ENCODE measurements at regions not wholly inside any gene's neighbourhood (a gene's known extent, or its start where the extent isn't known, plus 50 kb on each side); places are given as distances from the start of the nearest gene placed in this dataset.

DNA sequence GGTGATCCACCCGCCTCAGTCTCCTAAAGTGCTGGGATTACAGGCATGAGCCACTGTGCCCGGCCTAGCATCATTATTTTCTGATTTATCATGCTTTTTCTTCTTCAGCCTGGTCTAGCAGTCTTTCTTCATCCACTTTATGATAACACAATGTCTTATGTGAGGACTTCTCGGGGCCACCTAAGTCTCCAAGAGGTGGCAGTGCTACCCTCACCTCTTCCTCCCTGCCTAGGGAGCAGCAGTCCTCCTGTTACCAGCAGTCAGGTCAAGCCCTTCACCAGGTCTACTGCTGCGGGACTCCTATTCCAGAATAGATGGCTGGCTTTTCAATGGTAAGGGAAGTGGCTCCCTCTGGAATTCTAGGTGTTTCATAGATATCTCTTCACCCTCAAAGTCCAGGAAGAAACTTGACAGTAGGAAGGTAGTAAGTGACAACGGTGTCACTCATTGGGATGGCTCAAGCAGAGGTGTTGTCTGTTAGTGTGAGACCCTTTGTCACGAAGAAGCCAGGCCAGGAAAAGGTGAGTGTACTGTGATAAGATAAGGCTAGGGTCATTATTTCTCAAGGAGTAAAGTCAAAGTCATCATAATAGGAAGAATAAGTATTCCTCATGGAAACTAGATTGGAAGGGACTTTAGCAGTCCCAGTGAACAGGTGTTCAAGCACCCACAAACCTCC, 164.0 kb downstream of the KLF5 start:
- intact Hi-C loops (cut with DNase I): no loop called here
- DNase-seq: no peak
- TF ChIP-seq POLR2A (IDR thresholded peaks at IDR 0.05): no peak
- no peak for TF ChIP-seq EP300 (IDR thresholded peaks at IDR 0.05)
- TF ChIP-seq, protein P1, sequence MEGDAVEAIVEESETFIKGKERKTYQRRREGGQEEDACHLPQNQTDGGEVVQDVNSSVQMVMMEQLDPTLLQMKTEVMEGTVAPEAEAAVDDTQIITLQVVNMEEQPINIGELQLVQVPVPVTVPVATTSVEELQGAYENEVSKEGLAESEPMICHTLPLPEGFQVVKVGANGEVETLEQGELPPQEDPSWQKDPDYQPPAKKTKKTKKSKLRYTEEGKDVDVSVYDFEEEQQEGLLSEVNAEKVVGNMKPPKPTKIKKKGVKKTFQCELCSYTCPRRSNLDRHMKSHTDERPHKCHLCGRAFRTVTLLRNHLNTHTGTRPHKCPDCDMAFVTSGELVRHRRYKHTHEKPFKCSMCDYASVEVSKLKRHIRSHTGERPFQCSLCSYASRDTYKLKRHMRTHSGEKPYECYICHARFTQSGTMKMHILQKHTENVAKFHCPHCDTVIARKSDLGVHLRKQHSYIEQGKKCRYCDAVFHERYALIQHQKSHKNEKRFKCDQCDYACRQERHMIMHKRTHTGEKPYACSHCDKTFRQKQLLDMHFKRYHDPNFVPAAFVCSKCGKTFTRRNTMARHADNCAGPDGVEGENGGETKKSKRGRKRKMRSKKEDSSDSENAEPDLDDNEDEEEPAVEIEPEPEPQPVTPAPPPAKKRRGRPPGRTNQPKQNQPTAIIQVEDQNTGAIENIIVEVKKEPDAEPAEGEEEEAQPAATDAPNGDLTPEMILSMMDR (IDR thresholded peaks at IDR 0.05): no peak
- no peaks in the 10 kb centered on the region for H3K36me3 ChIP-seq
- no peaks in the 10 kb centered on the region for H3K4me1 ChIP-seq (ENCODE audit: insufficient read depth)
- 94 to 98% (median 95%) methylated on average over 6 of the region's 6 CpGs for WGBS, 3 donors
- H3K9me3 ChIP-seq: no peaks in the 10 kb centered on the region
- no peak overlapping the region for H3K4me3 ChIP-seq
- H3K27ac ChIP-seq: no peak overlapping the region
- no peaks in the 10 kb centered on the region for H3K27me3 ChIP-seq

DNA sequence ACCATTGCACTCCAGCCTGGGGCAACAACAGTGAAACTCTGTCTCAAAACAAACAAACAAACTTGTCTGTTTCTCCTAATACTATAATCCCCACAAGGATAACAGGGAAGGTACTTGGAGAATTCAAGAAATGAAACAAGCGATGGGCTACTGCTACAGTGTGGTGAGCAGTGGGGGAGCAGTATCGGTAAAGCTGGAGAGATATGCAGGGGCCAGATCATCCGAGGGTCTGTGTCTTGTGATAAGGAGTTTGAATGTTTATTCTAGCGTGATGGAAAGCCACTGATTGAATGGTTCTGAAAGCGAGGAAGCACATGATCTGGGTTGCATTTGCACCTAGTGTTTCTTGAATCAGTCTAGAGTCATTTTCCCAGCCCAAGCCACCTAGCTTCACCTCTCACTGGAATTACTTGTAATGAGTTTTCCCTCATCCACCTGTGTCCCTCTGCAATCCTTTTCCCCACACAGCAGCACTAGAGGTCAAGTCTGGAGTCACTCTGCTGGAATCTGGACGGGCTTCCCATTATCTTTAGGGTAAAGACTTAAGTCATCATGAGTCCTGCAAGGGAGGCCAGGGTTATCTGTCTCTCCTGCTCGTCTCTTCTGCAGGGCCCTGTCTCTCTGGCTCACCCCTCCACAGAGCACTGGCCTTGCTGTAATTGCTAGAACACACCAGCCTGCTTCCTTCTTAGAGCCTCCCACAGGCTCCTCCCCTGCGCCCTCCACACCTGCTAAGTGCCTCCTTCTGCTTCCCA, 162.3 kb downstream of the KLF5 start:
- no peak for DNase-seq
- Histone ChIP-seq H3K4me3 (no peak overlapping the region), H3K27me3 (no peaks in the 10 kb centered on the region), H3K27ac (no peak overlapping the region), H3K9me3 (no peaks in the 10 kb centered on the region), H3K36me3 (no peaks in the 10 kb centered on the region), H3K4me1 (ENCODE audit: insufficient read depth) (peaks cover 2% of the 10 kb centered on the region)
- TF ChIP-seq POLR2A (IDR thresholded peaks at IDR 0.05): no peak
- TF ChIP-seq, protein P1 (IDR thresholded peaks at IDR 0.05): no peak
- no peak for TF ChIP-seq EP300 (IDR thresholded peaks at IDR 0.05)
- WGBS, 3 donors: 57 to 63% (median 63%) methylated on average over 8 of the region's 8 CpGs
- intact Hi-C loops (cut with DNase I): no loop called here

DNA sequence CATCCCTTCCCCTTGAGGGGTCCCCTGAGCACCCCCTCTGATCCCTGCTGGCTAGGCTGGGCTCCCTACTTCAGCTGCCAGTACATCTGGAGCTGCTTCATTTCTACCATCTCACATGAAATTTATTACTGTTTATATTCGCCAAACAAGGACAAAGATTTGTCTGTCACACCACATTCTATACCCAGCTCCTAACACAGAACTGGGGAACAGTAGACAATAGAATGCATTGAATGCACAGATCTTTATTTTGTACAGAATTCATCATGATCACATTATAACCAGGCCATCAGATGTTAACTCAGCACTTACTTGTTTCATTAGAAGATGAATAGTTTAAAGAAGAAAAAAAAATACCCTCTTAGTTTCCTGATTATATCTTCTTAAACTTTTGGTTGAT, 159.4 kb downstream of the KLF5 start:
- H3K4me1 ChIP-seq (ENCODE audit: insufficient read depth): peaks cover 2% of the 10 kb centered on the region
- DNase-seq: no peak
- no peaks in the 10 kb centered on the region for H3K36me3 ChIP-seq
- intact Hi-C loops (cut with DNase I): no loop called here
- no peaks in the 10 kb centered on the region for H3K27me3 ChIP-seq
- H3K4me3 ChIP-seq: no peak overlapping the region
- no peak overlapping the region for H3K27ac ChIP-seq
- H3K9me3 ChIP-seq: no peaks in the 10 kb centered on the region
- TF ChIP-seq, protein P1 (IDR thresholded peaks at IDR 0.05): no peak
- TF ChIP-seq POLR2A (IDR thresholded peaks at IDR 0.05): no peak
- 88 to 99% (median 92%) methylated on average over 1 of the region's 1 CpG for WGBS, 3 donors

- WGBS, 3 donors: 33 to 43% (median 42%) methylated on average over 5 of the region's 5 CpGs
- Histone ChIP-seq H3K4me3 (no peak overlapping the region), H3K27ac (no peak overlapping the region), H3K27me3 (no peaks in the 10 kb centered on the region), H3K36me3 (no peaks in the 10 kb centered on the region), H3K4me1 (ENCODE audit: insufficient read depth) (peaks cover 2% of the 10 kb centered on the region), H3K9me3 (no peaks in the 10 kb centered on the region)
- intact Hi-C loops (cut with DNase I): no loop called here
- no peak for DNase-seq
- no peak for TF ChIP-seq POLR2A (IDR thresholded peaks at IDR 0.05)
- no peak for TF ChIP-seq EP300 (IDR thresholded peaks at IDR 0.05)
- TF ChIP-seq, protein P1 (IDR thresholded peaks at IDR 0.05): no peak
These were observed 157.6 kb downstream of the KLF5 start for GRCh38 chr13:73216381-73216831.

All from ovary (tissue), 7 donors.